ENCODE measurements at regions not wholly inside any gene's neighbourhood (a gene's known extent, or its start where the extent isn't known, plus 50 kb on each side); places are given as distances from the start of the nearest gene placed in this dataset.

DNA sequence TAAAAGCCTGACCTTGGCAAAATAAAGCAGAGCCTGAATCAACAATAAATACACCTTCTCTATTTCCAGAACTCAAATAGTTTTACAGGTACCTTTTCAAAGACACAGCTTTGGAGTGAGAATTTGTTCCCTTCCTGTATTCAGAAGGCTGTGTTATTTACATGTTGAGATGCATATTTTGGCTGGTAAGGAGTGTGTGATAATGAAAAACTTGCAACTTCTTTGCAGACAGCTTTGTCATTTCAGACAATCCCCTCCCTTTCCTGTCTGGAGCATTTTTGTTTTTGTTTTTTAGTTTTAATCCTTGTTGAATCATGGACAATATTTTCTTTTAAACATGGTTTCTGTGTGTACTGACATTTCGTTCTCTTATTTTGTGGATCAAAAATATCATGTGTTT is 493.8 kb downstream of the FAT4 start:
- no peak for DNase-seq (ENCODE audit: low spot score)

- no peak for DNase-seq (ENCODE audit: low spot score)
These were observed 497.1 kb downstream of the FAT4 start for GRCh38 chr4:125811892-125812291.

DNA sequence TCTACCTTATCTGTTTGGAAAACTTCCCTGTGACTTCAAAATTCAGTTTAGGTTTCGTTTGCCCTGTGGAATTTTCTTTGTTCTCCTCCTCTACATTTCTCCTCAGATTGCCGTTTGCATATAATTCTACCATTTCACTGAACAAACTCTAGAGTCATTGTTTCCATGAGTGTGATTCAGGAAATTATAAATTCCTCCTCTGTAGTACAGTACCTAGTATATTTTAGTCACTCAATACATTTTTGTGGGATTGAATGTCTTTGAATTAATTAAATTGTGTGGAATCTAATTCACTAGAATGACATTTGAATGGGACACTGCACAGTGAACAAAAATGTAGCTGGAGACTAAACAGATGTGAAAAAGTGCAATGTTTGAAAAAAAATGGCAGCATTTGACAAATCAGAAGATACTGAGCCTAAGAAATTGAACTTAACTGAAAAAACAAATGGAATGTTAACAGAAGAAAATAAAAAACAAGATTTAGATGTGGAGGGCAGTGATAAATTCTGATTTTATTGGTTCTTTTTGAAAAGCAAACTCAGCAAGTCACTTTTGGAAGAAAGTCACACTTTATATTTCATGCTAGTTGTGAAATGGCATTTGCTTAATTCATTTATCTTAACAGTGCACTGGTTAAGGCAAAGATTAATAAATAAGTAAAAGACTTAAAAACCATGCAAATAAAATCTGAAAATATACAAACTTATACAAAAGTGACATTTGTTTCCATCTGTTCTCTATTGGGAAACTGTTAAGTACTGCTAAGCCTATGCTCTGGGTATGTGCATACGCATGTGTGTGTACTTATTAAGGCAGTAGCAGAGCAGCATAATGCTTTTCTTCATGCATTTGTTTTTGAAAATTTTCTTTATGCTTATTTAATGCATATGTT is 512.3 kb downstream of the FAT4 start:
- no peak for DNase-seq (ENCODE audit: low spot score)

- no peak for DNase-seq (ENCODE audit: low spot score)
These were observed 512.9 kb downstream of the FAT4 start for GRCh38 chr4:125827696-125828052.

- DNase-seq (ENCODE audit: low spot score): no peak
These were observed 513.6 kb downstream of the FAT4 start for GRCh38 chr4:125828346-125828745.

DNA sequence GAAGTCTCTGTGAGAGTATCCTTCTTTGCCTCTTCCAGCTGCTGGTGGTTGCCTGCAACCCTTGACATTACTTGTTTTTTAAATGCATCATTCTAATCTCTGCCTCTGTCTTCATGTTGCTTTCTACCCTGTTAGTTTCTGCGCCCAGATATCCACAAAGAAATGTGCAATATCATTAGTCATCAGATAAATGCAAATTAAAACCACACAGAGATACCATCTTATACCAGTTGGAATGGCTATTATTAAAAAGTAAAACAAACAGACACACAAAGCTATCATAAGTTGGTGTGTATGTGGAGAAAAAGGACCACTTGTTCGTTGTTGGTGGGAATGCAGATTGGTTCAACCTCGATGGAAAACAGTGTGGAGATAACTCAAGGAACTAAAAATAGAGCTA is 517.4 kb downstream of the FAT4 start:
- no peak for DNase-seq (ENCODE audit: low spot score)

DNA sequence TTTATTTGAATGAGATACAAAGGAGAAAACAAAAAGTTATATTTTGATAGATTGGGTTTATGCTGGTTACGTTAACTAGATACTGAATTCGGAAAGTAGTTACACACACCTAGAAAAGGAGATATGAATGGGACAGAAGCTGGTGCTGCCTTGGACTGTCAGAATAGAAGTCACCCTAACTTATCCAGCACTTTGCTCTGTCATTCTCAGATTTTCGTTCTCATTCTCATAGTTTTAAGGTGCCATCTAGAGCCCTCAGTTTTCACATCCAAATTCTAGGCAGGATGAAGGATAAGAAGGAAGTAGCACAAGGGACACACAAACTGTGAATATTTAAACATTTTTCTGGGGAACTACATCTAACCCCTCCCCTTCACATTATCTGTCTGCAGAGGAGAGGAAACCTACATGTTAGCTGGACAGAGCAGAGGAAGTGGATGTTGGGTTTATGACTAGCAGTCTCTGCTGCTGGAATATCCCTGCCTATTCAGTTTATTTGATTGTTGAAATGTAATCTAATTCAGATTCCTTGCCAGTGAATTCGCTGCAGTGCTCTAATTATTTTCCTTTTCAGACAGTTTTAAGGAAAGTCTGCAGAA is 521.9 kb downstream of the FAT4 start:
- DNase-seq (ENCODE audit: low spot score): no peak

GRCh38 chr4:125837493-125838201 is 522.9 kb downstream of the FAT4 start:
- no peak for DNase-seq (ENCODE audit: low spot score)

- DNase-seq (ENCODE audit: low spot score): no peak
These were observed 523.4 kb downstream of the FAT4 start for GRCh38 chr4:125838202-125838601.

- no peak for DNase-seq (ENCODE audit: low spot score)
These were observed 524.2 kb downstream of the FAT4 start for GRCh38 chr4:125838924-125839323.

- DNase-seq (ENCODE audit: low spot score): no peak
These were observed 529.2 kb downstream of the FAT4 start for GRCh38 chr4:125843947-125844346.

GRCh38 chr4:125847518-125847917 is 532.8 kb downstream of the FAT4 start:
- no peak for DNase-seq (ENCODE audit: low spot score)

- DNase-seq (ENCODE audit: low spot score): no peak
These were observed 535.1 kb downstream of the FAT4 start for GRCh38 chr4:125849869-125850268.

- no peak for DNase-seq (ENCODE audit: low spot score)
These were observed 577.0 kb downstream of the FAT4 start for GRCh38 chr4:125891597-125892258.

GRCh38 chr4:125904802-125905201 is 590.0 kb downstream of the FAT4 start:
- no peak for DNase-seq (ENCODE audit: low spot score)

GRCh38 chr4:125911058-125911457 is 596.3 kb downstream of the FAT4 start:
- DNase-seq (ENCODE audit: low spot score): no peak

GRCh38 chr4:125911481-125911880 is 596.7 kb downstream of the FAT4 start:
- DNase-seq (ENCODE audit: low spot score): no peak

DNA sequence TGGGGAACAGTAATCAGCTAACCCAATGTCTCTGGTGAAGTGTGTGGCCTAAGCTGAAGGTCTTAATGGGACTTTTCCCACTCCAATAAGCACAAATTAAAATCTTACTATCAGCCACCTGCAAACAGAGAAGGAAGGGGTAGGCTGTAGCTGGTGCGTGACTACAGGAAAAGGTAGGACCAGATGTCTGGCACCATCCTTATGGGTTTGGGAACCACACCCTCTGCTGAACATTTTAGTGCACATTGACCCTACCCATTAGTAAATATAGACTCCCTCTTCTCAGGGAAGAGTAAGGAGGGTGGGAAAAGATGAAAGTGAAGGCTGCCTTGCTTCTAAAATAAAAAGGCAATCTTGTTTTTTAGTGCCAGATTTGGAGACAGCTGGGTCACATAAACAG is 602.8 kb downstream of the FAT4 start:
- no peak for DNase-seq (ENCODE audit: low spot score)

- DNase-seq (ENCODE audit: low spot score): no peak
These were observed 613.9 kb downstream of the FAT4 start for GRCh38 chr4:125928652-125929051.

DNA sequence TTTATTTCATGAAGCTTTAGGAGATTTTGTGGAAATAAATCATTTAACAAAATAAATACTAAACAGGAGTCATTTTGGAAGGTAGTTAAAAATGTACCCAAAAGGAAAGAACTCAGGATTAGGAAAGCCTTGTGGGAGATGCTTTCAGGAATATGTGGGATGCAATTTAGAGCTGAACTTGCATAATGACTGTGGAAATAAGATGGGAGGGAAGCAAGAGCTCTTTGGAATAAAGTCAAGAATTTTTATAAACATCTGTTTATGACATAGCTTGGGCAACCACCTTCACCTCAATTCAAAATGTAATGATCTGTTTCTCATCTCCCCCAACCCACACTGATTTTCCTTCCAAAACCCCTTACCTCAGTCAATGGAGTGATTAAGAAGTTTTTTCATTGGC is 623.8 kb downstream of the FAT4 start:
- no peak for DNase-seq (ENCODE audit: low spot score)

DNA sequence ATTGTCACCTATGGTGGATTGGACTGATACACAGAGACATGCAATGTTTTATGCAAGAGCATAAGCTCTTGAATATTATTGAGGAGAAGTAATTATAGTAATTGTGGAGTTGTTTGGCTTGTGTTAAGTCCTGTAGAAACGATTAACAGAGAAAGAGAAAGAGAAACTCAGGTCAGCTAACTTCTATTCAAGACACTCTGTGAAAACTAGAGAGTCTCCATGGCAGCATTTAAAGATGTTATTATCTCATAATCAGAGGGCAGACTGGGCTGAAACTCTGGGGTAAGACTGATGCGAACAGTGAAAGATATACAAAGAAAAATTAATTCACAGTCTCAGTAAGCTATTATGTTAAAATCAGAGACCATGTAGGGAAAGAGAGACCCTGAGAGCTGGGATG is 625.7 kb downstream of the FAT4 start:
- no peak for DNase-seq (ENCODE audit: low spot score)

- DNase-seq (ENCODE audit: low spot score): no peak
These were observed 630.2 kb downstream of the FAT4 start for GRCh38 chr4:125944966-125945365.

- DNase-seq (ENCODE audit: low spot score): no peak
These were observed 633.3 kb downstream of the FAT4 start for GRCh38 chr4:125948021-125948420.
